Rectal smooth muscle tissue (tissue), 1 donor: ENCODE measurements at regions not wholly inside any gene's neighbourhood (a gene's known extent, or its start where the extent isn't known, plus 50 kb on each side); places are given as distances from the start of the nearest gene placed in this dataset.
"Not testable (repeated sequence)": the region's sequence is repeated elsewhere in the genome, so short reads cannot be mapped to it uniquely, and the experiment has no call there.

Experiments
- H3K27ac ChIP-seq: one replicate; pipeline ENCODE4 v1.7.0; 2013; ENCODE audit warnings: low read depth, low read length, inconsistent platforms
- H3K27me3 ChIP-seq: one replicate; pipeline ENCODE4 v1.7.0; 2013; ENCODE audit warnings: low read length; ENCODE audit not compliant: control insufficient read depth, insufficient read depth
- H3K36me3 ChIP-seq: one replicate; pipeline ENCODE4 v1.7.0; 2013; ENCODE audit warnings: low read length; ENCODE audit not compliant: control insufficient read depth, insufficient read depth
- H3K4me1 ChIP-seq: one replicate; pipeline ENCODE4 v1.7.0; 2013; ENCODE audit warnings: low read length; ENCODE audit not compliant: control insufficient read depth, insufficient read depth
- H3K4me3 ChIP-seq: one replicate; pipeline ENCODE4 v1.7.0; 2013; ENCODE audit warnings: low read length
- H3K9ac ChIP-seq: one replicate; pipeline ENCODE4 v1.7.0; 2013; ENCODE audit warnings: low read length

DNA sequence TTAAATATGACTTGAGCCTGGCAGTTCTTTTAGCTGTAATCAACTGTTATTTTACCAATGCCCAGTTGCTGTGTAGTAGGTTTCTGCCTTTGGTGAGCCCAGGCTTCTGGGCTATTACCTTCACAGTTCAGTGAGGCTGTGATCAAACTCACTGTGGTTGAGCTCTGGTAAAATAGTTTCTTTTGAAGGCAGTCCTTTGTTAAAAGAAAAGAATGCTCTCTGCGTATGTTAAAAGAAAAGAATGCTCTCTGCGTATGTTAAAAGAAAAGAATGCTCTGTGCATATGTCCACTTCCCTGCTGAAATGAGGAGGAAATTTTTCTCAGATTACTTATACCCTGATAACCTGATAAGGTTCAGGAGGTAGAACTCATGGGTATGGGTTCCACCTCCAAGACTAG, 244.3 kb downstream of the RNF144A start:
- H3K4me3 ChIP-seq = no peak overlapping the region
- H3K9ac ChIP-seq = no peak overlapping the region
- H3K27ac ChIP-seq = no peak overlapping the region
- H3K27me3 ChIP-seq = no peaks in the 10 kb centered on the region
- H3K36me3 ChIP-seq = no peaks in the 10 kb centered on the region
- H3K4me1 ChIP-seq = no peaks in the 10 kb centered on the region

DNA sequence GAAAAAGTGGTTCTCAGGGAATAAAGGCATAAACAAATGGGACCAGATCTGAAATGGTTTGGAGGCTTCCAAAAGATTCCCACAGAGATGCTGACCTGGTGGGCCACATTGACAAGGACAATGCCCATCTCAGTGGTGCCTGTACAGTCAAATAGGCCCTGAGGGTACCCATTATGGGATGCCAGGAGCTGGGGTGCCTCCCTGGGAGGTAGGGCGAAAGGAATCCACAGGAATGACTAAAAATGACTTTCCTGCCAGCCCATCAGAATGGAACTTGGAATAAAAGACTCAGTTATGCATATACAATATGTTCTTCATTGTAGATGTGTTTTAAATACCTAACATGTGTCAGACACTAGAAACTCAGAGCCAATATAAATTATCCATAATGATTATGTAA, 248.5 kb downstream of the RNF144A start:
- Histone ChIP-seq H3K27me3 (no peaks in the 10 kb centered on the region), H3K9ac (no peak overlapping the region), H3K27ac (no peak overlapping the region), H3K4me1 (no peaks in the 10 kb centered on the region), H3K4me3 (no peak overlapping the region), H3K36me3 (no peaks in the 10 kb centered on the region)

DNA sequence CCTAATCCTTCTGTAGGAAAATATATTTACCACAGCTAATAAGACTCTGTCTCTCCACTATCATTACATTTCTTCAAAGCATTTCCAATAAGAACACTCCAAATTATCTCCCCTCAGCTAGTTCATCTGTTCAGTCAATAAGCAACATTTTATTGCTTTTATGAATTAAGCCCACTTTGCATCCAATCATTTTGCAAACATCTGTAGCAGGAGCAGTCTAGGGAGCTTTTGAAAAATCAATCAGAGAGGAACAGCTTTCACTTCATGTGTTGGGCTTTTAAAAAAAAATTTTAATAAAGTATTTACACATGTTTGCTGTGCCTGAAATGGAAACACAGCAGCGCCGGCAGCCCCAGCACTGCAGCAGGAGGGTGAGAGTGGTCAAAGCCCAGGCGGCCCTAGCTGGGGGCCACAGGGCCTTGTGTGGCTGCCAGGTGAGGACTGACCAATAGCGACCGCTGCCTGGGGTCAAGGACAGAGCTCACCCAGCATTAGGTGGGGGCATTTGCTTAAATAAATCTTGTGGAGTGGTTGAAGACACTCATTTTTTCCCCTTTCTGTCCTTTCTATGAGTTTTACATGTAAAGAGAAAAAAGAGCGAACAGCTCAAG, 250.7 kb downstream of the RNF144A start:
- H3K27ac ChIP-seq = no peak overlapping the region
- no peak overlapping the region for H3K4me3 ChIP-seq
- no peaks in the 10 kb centered on the region for H3K27me3 ChIP-seq
- H3K4me1 ChIP-seq = no peaks in the 10 kb centered on the region
- no peaks in the 10 kb centered on the region for H3K36me3 ChIP-seq
- H3K9ac ChIP-seq = no peak overlapping the region

DNA sequence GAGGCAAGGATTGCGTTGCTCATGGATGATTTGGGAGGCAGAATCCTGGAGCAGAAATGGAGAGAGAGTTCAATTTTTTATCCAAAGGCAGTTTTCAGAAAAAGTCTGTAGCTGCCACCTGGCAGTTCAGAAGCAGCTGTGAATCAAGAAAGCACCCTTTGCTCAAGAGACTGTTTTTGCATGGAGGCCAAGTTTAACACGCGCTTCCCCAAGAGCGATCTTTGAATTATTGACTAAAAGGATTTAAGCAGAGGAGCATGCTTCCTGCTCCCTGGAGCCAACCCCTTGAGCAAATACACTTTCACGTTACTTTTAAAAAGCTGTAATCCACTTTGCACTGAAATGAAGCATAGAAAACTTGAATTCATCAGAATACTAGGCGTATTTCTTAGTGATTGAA, 252.4 kb downstream of the RNF144A start:
- Histone ChIP-seq H3K27ac (no peak overlapping the region), H3K9ac (no peak overlapping the region), H3K27me3 (no peaks in the 10 kb centered on the region), H3K36me3 (no peaks in the 10 kb centered on the region), H3K4me3 (no peak overlapping the region), H3K4me1 (no peaks in the 10 kb centered on the region)

DNA sequence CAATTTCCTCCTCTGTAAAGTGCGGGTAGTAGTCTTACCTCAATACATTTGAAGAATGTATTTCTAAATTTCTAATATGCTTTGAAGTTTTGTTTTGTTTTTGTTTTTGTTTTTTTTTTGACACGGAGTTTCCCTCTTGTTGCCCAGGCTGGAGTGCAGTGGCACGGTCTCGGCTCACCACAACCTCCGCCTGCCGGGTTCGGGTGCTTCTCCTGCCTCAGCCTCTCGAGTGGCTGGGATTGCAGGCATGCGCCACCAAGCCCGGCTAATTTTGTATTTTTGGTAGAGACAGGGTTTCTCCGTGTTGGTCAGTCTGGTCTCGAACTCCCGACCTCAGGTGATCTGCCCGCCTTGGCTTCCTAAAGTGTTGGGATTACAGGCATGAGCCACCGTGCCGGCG, 261.8 kb downstream of the RNF144A start:
- H3K27ac ChIP-seq, H3K4me1 ChIP-seq, H3K27me3 ChIP-seq, H3K9ac ChIP-seq, H3K36me3 ChIP-seq, H3K4me3 ChIP-seq: not testable (repeated sequence)

DNA sequence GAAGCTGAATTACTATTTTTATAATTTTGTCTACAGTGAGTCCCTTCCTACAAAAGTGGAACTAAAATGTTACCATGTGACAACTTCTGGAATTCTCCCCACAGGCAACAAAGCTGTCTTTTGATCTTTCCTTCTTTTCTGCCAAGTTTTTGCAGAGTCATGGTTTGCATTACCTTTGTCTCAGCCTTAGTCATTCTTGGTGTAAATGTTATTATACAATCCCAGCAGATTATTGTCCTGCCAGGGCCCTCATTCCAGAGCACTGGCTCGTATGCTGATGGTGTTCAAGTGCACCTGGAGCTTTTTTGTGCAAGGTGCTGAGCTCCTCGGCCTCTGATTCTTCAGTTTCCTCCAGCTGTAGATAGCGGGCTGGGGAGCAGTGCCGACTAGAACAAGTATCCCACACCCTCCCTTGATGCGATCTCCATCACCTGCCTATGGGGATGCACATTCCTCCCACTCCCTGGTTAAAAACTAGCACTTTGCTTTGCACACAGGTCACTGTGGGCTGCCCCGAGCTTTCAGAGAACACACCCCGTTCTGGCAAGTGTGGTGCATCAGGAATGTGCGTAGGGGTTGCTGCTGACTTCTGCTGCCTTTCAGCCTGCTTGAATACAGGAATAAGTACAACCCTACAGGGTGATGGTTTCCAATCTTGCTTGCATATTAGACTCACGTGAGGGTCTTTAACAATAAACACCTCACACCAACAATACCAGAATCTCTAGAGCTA, 263.6 kb downstream of the RNF144A start:
- Histone ChIP-seq H3K27ac (no peak overlapping the region), H3K4me3 (no peak overlapping the region), H3K36me3 (no peaks in the 10 kb centered on the region), H3K9ac (no peak overlapping the region), H3K4me1 (no peaks in the 10 kb centered on the region), H3K27me3 (no peaks in the 10 kb centered on the region)

DNA sequence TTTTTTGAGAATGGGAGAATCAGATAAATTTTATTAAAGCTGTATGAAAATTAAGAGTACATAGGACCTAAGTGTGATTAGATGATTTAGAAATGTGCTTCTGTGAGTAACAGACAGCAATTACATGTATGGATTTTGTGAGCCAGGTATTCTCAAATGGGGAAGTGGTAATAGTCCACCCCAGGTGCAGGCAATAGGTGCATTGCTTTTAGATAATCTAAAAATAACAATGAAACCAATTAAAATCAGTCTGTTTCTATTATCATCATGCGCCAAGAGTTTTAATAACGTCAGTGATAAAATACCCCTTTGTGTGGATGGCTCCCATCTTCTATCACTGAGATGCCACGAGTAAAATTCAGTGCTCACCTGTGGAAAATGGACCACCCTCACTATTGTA, 265.3 kb downstream of the RNF144A start:
- H3K4me1 ChIP-seq = no peaks in the 10 kb centered on the region
- no peak overlapping the region for H3K27ac ChIP-seq
- H3K9ac ChIP-seq = no peak overlapping the region
- no peaks in the 10 kb centered on the region for H3K36me3 ChIP-seq
- H3K27me3 ChIP-seq = no peaks in the 10 kb centered on the region
- H3K4me3 ChIP-seq = no peak overlapping the region

DNA sequence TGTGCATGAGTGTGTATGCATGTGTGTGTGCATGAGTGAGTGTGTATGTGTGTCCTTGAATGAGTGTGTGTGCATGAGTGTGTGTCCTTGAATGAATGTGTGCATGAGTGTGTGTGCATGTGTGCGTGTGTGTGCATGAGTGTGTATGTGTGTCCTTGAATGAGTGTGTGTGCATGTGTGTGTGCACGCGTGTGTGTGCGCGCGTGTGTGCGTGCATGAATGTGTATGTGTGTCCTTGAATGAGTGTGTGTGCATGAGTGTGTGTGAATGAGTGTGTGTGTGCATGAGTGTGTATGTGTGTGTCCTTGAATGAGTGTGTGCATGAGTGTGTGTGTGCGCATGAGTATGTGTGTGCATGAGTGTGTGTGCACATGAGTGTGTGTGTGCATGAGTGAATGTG, 271.9 kb downstream of the RNF144A start:
- Histone ChIP-seq H3K9ac (no peak overlapping the region), H3K36me3 (no peaks in the 10 kb centered on the region), H3K27ac (no peak overlapping the region), H3K27me3 (no peaks in the 10 kb centered on the region), H3K4me1 (no peaks in the 10 kb centered on the region), H3K4me3 (no peak overlapping the region)

DNA sequence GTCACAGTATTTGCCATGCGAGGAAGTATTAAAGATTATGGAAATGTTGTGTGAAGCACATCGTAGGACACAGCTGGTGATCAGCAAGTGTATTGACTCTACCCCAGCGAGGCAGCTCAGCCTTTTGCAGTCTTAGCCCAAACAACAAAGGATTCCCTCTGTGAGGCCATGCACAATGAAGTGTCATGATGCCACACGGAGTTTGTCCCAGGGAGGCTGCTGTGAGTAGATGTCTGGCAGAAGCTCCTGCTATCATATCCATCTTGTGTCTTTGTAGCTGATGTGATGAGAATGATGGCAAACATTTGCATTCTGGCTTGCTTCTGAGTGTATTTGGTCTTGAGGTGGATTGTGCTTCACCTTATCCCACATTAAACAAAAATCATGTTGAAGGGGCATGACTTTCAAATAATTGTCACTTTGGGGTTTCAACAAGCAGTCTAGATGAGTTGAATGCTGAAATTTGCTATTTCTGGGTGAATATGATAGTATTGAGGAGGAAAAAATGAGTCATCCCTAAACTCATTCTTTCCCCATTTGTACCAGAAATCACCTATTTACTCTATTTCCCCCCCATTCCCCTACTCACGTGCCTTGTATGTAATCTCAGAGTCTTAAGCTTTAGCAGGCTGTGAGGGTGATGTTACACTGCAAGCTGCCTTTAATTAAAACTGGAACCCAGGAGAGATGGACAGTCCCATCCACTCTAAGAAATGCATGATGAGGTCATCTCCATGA, 273.5 kb downstream of the RNF144A start:
- no peak overlapping the region for H3K4me3 ChIP-seq
- H3K4me1 ChIP-seq = no peaks in the 10 kb centered on the region
- H3K36me3 ChIP-seq = no peaks in the 10 kb centered on the region
- no peak overlapping the region for H3K9ac ChIP-seq
- no peak overlapping the region for H3K27ac ChIP-seq
- no peaks in the 10 kb centered on the region for H3K27me3 ChIP-seq

DNA sequence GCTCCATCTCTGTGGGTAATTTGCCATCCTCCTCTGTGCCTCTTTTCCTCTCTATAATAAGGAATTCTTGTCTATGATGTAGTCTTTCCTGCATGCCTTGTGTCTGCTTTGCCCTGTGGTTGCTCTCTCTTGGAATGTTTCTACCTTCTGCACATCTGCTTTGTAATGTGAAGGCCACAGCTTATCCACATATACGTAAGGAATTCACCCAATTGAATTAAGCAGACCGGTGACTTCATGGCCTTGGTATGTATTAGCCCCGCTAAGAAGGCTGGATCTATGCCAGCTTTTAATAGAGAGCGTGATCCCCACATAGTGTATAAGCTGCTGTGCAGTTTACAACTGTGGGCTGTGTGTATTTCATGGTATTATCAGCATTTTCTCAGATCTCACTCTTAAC, 274.7 kb downstream of the RNF144A start:
- H3K4me1 ChIP-seq = no peaks in the 10 kb centered on the region
- no peaks in the 10 kb centered on the region for H3K36me3 ChIP-seq
- no peak overlapping the region for H3K4me3 ChIP-seq
- H3K9ac ChIP-seq = no peak overlapping the region
- H3K27me3 ChIP-seq = no peaks in the 10 kb centered on the region
- H3K27ac ChIP-seq = no peak overlapping the region

DNA sequence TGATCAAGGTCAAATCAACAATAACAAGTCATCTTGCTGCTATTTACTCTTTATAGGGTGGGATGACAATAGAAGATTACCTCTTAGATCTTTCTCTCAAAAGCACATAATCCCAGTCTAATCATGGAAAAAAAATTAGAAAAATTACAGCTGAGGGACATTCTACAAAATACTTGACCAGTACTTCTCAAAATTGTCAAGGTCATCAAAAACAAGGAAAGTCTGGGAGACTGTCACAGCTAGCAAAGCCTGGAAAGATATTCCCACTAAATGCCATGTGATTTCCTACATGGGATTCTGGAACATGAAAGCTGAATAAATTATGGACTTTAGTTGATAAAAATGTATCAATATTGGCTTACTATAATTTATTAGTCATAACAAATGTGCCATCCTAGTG, 276.2 kb downstream of the RNF144A start:
- no peak overlapping the region for H3K9ac ChIP-seq
- H3K4me1 ChIP-seq = no peaks in the 10 kb centered on the region
- H3K27ac ChIP-seq = no peak overlapping the region
- no peaks in the 10 kb centered on the region for H3K27me3 ChIP-seq
- H3K4me3 ChIP-seq = no peak overlapping the region
- H3K36me3 ChIP-seq = no peaks in the 10 kb centered on the region

DNA sequence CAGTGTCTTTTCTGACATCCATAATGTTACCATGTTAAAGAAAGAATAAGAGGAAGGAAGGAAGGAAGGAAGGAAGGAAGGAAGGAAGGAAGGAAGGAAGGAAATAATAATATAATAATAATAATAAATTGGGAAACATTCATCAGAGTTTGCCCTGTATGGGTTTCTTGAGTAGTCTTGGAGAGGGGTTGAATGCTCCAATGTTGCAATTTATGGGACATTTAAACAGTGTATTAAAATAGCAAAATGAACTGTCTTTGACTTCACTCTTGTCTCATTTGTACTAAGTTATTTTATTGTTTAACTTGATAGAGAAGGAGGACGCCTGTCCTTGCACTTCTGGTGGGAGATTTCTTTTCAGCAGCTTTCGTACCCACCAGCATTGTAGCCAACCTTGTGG, 277.7 kb downstream of the RNF144A start:
- H3K4me1 ChIP-seq = no peaks in the 10 kb centered on the region
- H3K9ac ChIP-seq = no peak overlapping the region
- H3K27me3 ChIP-seq = no peaks in the 10 kb centered on the region
- H3K4me3 ChIP-seq = no peak overlapping the region
- no peaks in the 10 kb centered on the region for H3K36me3 ChIP-seq
- H3K27ac ChIP-seq = no peak overlapping the region

DNA sequence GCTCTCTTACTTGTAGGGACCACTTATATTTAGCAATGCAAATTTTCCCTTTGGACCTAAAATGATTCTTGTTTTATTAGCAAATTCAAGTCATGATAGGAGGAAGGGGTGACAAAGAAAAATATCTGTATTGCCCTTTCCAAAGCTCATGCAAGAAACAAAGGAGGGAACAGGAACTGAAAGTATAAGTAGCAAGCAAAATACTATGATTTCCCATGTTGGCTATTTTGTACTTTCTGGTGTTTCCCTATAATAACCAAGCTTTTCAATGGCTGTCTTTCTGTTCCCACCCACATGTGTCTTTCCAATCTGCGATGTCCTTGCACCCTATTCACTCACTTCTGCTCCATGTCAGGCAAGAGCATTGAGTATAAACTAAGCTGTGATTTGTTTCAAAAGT, 279.7 kb downstream of the RNF144A start:
- no peak overlapping the region for H3K4me3 ChIP-seq
- H3K9ac ChIP-seq = no peak overlapping the region
- H3K27me3 ChIP-seq = no peaks in the 10 kb centered on the region

More for the DNA sequence above, 279.7 kb downstream of the RNF144A start:
- Histone ChIP-seq H3K27ac (no peak overlapping the region), H3K4me1 (no peaks in the 10 kb centered on the region), H3K36me3 (no peaks in the 10 kb centered on the region)
